ENCODE measurements at regions not wholly inside any gene's neighbourhood (a gene's known extent, or its start where the extent isn't known, plus 50 kb on each side); places are given as distances from the start of the nearest gene placed in this dataset.
"Not testable (repeated sequence)": the region's sequence is repeated elsewhere in the genome, so short reads cannot be mapped to it uniquely, and the experiment has no call there.

GRCh38 chr18:76018210-76018609 is 476.8 kb downstream of the ZNF516 start:
- H3K4me3 ChIP-seq (ENCODE audit: low read length) = no peak overlapping the region
- DNase-seq (ENCODE audit: low read depth) = no peak
- no peak for TF ChIP-seq CTCF (conservative IDR thresholded peaks at IDR 0.05; ENCODE audit: low read length)

GRCh38 chr18:76013057-76013456 is 482.0 kb downstream of the ZNF516 start:
- DNase-seq (ENCODE audit: low read depth) = no peak
- no peak overlapping the region for H3K4me3 ChIP-seq (ENCODE audit: low read length)
- TF ChIP-seq CTCF (conservative IDR thresholded peaks at IDR 0.05; ENCODE audit: low read length) = no peak

- DNase-seq (ENCODE audit: low read depth) = no peak
- H3K4me3 ChIP-seq (ENCODE audit: low read length) = no peak overlapping the region
- TF ChIP-seq CTCF (conservative IDR thresholded peaks at IDR 0.05; ENCODE audit: low read length) = no peak
These were observed 489.3 kb downstream of the ZNF516 start for GRCh38 chr18:76005632-76006208.

- not testable (repeated sequence) for DNase-seq (ENCODE audit: low read depth); H3K4me3 ChIP-seq (ENCODE audit: low read length)
These were observed 507.1 kb downstream of the ZNF516 start for GRCh38 chr18:75987913-75988312.

- TF ChIP-seq CTCF (conservative IDR thresholded peaks at IDR 0.05; ENCODE audit: low read length) = no peak
- no peak overlapping the region for H3K4me3 ChIP-seq (ENCODE audit: low read length)
- no peak for DNase-seq (ENCODE audit: low read depth)
These were observed 510.2 kb downstream of the ZNF516 start for GRCh38 chr18:75984853-75985252.

GRCh38 chr18:75981102-75981501 is 513.9 kb downstream of the ZNF516 start:
- DNase-seq (ENCODE audit: low read depth) = no peak
- no peak for TF ChIP-seq CTCF (conservative IDR thresholded peaks at IDR 0.05; ENCODE audit: low read length)
- no peak overlapping the region for H3K4me3 ChIP-seq (ENCODE audit: low read length)

GRCh38 chr18:75977081-75977480 is 518.0 kb downstream of the ZNF516 start:
- peak; percentile 46 for DNase-seq (ENCODE audit: low read depth)
- H3K4me3 ChIP-seq (ENCODE audit: low read length) = peak overlapping the region; percentile 31; the same call in 1 of the 2 replicates
- TF ChIP-seq CTCF (conservative IDR thresholded peaks at IDR 0.05; ENCODE audit: low read length) = no peak

GRCh38 chr18:75970212-75970611 is 524.8 kb downstream of the ZNF516 start:
- DNase-seq (ENCODE audit: low read depth) = no peak
- no peak for TF ChIP-seq CTCF (conservative IDR thresholded peaks at IDR 0.05; ENCODE audit: low read length)
- no peak overlapping the region for H3K4me3 ChIP-seq (ENCODE audit: low read length)

All from AG10803 (cell line).